Keratinocyte (primary cell): ENCODE measurements at regions not wholly inside any gene's neighbourhood (a gene's known extent, or its start where the extent isn't known, plus 50 kb on each side); places are given as distances from the start of the nearest gene placed in this dataset.

Experiments used
- DNase-seq: peaks from one replicate; pipeline ENCODE4 v3.0.0-alpha.2; 2011; ENCODE audit warnings: low read depth, missing footprints, low spot score
- FAIRE-seq: peaks from 2 replicates; lab custom pipeline; 2011; peaks lifted over from hg19 to GRCh38; lab: Jason Lieb, UNC
- H2AFZ ChIP-seq: 2 replicates; pipeline ENCODE4 v1.6.0; 2012; ENCODE audit warnings: low read length, control low read depth, inconsistent platforms; ENCODE audit not compliant: control insufficient read depth
- H3K27ac ChIP-seq: 2 replicates; pipeline ENCODE4 v1.5.1; 2011; ENCODE audit warnings: low read length; ENCODE audit not compliant: control insufficient read depth, insufficient read depth
- H3K27me3 ChIP-seq: 3 replicates; pipeline ENCODE4 v1.6.0; 2011; ENCODE audit warnings: low read length; ENCODE audit not compliant: control insufficient read depth, insufficient read depth; ENCODE audit errors: extremely low read depth
- H3K36me3 ChIP-seq, 2 experiments: 2 replicates in 1 of 2; 3 replicates in 1 of 2; pipeline ENCODE4 v1.5.1; 2011; ENCODE audit warnings: low read length in 2 of 2, mild to moderate bottlenecking in 1 of 2; ENCODE audit not compliant: control insufficient read depth in 2 of 2, insufficient read depth in 2 of 2; ENCODE audit errors: extremely low read depth in 1 of 2
- H3K4me1 ChIP-seq: 3 replicates; pipeline ENCODE4 v1.5.1; 2011; ENCODE audit warnings: low read length; ENCODE audit not compliant: control insufficient read depth, insufficient read depth; ENCODE audit errors: extremely low read depth
- H3K4me2 ChIP-seq: 3 replicates; pipeline ENCODE4 v1.6.0; 2011; ENCODE audit warnings: low read depth, low read length; ENCODE audit not compliant: control insufficient read depth, insufficient read depth; ENCODE audit errors: extremely low read depth
- H3K4me3 ChIP-seq, 3 experiments: fragments of 200-600 bp in 1 of 3; sonication (generic) in 1 of 3; 2 replicates in 2 of 3; 3 replicates in 1 of 3; pipeline ENCODE4 v1.5.1; 2011 to 2016; ENCODE audit warnings: low read length in 3 of 3, mild to moderate bottlenecking in 3 of 3, control low read depth in 2 of 3, inconsistent platforms in 1 of 3, low read depth in 1 of 3, mixed read lengths in 1 of 3, mixed run types in 1 of 3, moderate library complexity in 1 of 3; ENCODE audit not compliant: control insufficient read depth in 2 of 3, insufficient read depth in 2 of 3; ENCODE audit errors: extremely low read depth in 1 of 3
- H3K79me2 ChIP-seq: 2 replicates; pipeline ENCODE4 v1.6.0; 2012; ENCODE audit warnings: low read length; ENCODE audit not compliant: control insufficient read depth, insufficient read depth
- H3K9ac ChIP-seq: 3 replicates; pipeline ENCODE4 v1.6.0; 2011; ENCODE audit warnings: low read length; ENCODE audit not compliant: control insufficient read depth, insufficient read depth; ENCODE audit errors: extremely low read depth
- H3K9me1 ChIP-seq: 3 replicates; pipeline ENCODE4 v1.6.0; 2011; ENCODE audit warnings: low read length; ENCODE audit not compliant: control insufficient read depth, insufficient read depth; ENCODE audit errors: extremely low read depth
- H3K9me3 ChIP-seq: 2 replicates; pipeline ENCODE4 v1.5.1; 2012; ENCODE audit warnings: low read depth, low read length; ENCODE audit not compliant: control insufficient read depth
- H4K20me1 ChIP-seq: 3 replicates; pipeline ENCODE4 v1.6.0; 2011; ENCODE audit warnings: low read length; ENCODE audit not compliant: control insufficient read depth, insufficient read depth; ENCODE audit errors: extremely low read depth
- CTCF ChIP-seq, 3 experiments: IDR thresholded peaks in 1 of 3; conservative IDR thresholded peaks in 1 of 3; optimal IDR thresholded peaks in 1 of 3; 2 replicates in 2 of 3; 3 replicates in 1 of 3; pipeline versions ENCODE3 to v1.5.1; 2011; ENCODE audit warnings: low read length in 3 of 3, mild to moderate bottlenecking in 3 of 3, moderate library complexity in 2 of 3, control low read depth in 1 of 3, inconsistent platforms in 1 of 3; ENCODE audit not compliant: insufficient read depth in 2 of 3; ENCODE audit errors: extremely low read depth in 1 of 3
- EZH2 ChIP-seq: IDR thresholded peaks from one replicate; pipeline ENCODE4 v1.6.1; 2012; ENCODE audit warnings: inconsistent platforms, mild to moderate bottlenecking, low read length, moderate library complexity
- dilution Hi-C: fragments of 300-500 bp; cut with MboI; formaldehyde crosslinking; loops from one replicate; pipeline ENCODE4 v1.7.0; 2020; ENCODE audit warnings: low sequenced_read_pairs; ENCODE audit not compliant: extremely low pct_ligation_motif_present

DNA sequence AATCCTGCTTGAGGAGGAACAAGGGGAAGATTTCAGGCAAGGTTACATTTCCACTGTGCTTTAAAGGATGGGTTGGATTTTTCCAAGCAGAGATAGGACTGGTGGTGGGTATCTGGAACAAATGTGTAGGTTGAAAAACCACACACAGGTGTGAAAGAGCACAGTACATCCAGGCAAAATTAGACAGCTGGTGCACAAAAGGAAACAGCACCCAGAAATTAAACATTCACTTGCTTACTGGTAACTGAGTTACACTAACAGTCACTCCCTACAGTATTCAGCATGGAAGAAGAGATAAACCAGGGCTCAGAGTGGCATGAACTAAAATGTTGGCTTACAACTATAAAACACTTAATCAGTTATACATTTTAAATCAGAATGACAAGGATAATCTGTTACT, 81.5 kb upstream of the RASEF start:
- Histone ChIP-seq H3K36me3 (no peaks in the 10 kb centered on the region), H3K4me3 (no peak overlapping the region), H3K4me2 (no peak overlapping the region), H3K79me2 (no peaks in the 10 kb centered on the region), H3K4me1 (no peaks in the 10 kb centered on the region), H3K27ac (no peak overlapping the region), H4K20me1 (no peaks in the 10 kb centered on the region), H3K27me3 (peaks cover 3% of the 10 kb centered on the region), H3K9me3 (no peaks in the 10 kb centered on the region), H3K9ac (no peak overlapping the region), H2AFZ (no peak overlapping the region), H3K9me1 (no peaks in the 10 kb centered on the region)
- dilution Hi-C loops, result no loop called here
- TF ChIP-seq CTCF (optimal IDR thresholded peaks at IDR 0.05 in 1 of 3, IDR thresholded peaks at IDR 0.05 in 1 of 3, conservative IDR thresholded peaks at IDR 0.05 in 1 of 3; ENCODE audit: extremely low read depth in 1 of 3, insufficient read depth in 2 of 3, low read length in 3 of 3) (no peak), EZH2 (no peak)
- FAIRE-seq (no peak), DNase-seq (no peak)

DNA sequence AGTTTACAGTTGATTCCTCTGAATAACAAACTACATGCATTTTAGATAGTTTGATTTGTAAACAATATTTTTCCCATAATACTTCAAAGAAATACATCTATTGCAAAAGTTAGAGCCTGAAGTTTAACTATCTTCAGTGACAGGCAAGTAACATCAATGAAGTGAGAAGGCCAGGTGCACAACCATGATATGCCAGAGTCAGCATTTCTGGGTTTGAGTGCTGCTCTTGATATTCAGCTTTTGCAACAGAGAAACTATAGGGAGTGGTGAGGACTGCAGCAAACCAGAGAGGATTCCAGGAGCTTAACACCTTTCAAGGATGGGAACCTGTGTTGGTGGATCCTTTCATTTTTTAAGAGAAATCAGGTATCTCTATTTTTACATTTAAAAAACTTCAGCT, 79.4 kb upstream of the RASEF start:
- H3K4me1 ChIP-seq, result no peaks in the 10 kb centered on the region
- TF ChIP-seq EZH2 (no peak), CTCF (optimal IDR thresholded peaks at IDR 0.05 in 1 of 3, IDR thresholded peaks at IDR 0.05 in 1 of 3, conservative IDR thresholded peaks at IDR 0.05 in 1 of 3; ENCODE audit: extremely low read depth in 1 of 3, insufficient read depth in 2 of 3, low read length in 3 of 3) (no peak)
- peaks cover 3% of the 10 kb centered on the region for H3K27me3 ChIP-seq
- H3K4me2 ChIP-seq, result no peak overlapping the region
- dilution Hi-C loops, result no loop called here
- no peak overlapping the region for H2AFZ ChIP-seq
- DNase-seq (no peak), FAIRE-seq (no peak)
- H3K27ac ChIP-seq, result no peak overlapping the region
- no peaks in the 10 kb centered on the region for H3K9me3 ChIP-seq
- H3K36me3 ChIP-seq, result no peaks in the 10 kb centered on the region
- H4K20me1 ChIP-seq, result no peaks in the 10 kb centered on the region
- no peak overlapping the region for H3K9ac ChIP-seq
- no peaks in the 10 kb centered on the region for H3K9me1 ChIP-seq
- H3K4me3 ChIP-seq, result no peak overlapping the region
- H3K79me2 ChIP-seq, result no peaks in the 10 kb centered on the region
